Neuronal stem cell (in vitro differentiated cells): ENCODE measurements at regions not wholly inside any gene's neighbourhood (a gene's known extent, or its start where the extent isn't known, plus 50 kb on each side); places are given as distances from the start of the nearest gene placed in this dataset.

Source experiments
- DNase-seq: peaks from one replicate; pipeline ENCODE4 v3.0.0-alpha.2; 2013; ENCODE audit warnings: low spot score
- H2AFZ ChIP-seq: one replicate; pipeline ENCODE4 v1.6.1; 2013; ENCODE audit warnings: mild to moderate bottlenecking, low read length, inconsistent platforms
- H2AK5ac ChIP-seq: 2 replicates; pipeline ENCODE4 v1.6.1; 2013; ENCODE audit warnings: low read depth, mild to moderate bottlenecking, inconsistent platforms, low read length, moderate library complexity, mixed read lengths
- H2BK120ac ChIP-seq: 2 replicates; pipeline ENCODE4 v1.6.1; 2013; ENCODE audit warnings: low read depth, mild to moderate bottlenecking, inconsistent platforms, low read length, moderate library complexity, mixed read lengths
- H2BK12ac ChIP-seq: one replicate; pipeline ENCODE4 v1.6.1; 2013; ENCODE audit warnings: low read length, inconsistent platforms
- H2BK15ac ChIP-seq: 2 replicates; pipeline ENCODE4 v1.6.1; 2013; ENCODE audit warnings: mild to moderate bottlenecking, low read length, inconsistent platforms, mixed read lengths
- H2BK5ac ChIP-seq: one replicate; pipeline ENCODE4 v1.6.1; 2013; ENCODE audit warnings: inconsistent platforms, mild to moderate bottlenecking, low read length, moderate library complexity
- H3K14ac ChIP-seq: one replicate; pipeline ENCODE4 v1.6.1; 2013; ENCODE audit warnings: low read length, inconsistent platforms
- H3K18ac ChIP-seq: 2 replicates; pipeline ENCODE4 v1.6.1; 2013; ENCODE audit warnings: low read length, inconsistent platforms
- H3K23ac ChIP-seq: 2 replicates; pipeline ENCODE4 v1.6.1; 2013; ENCODE audit warnings: low read depth, mild to moderate bottlenecking, mixed read lengths, low read length, inconsistent platforms; ENCODE audit not compliant: poor library complexity
- H3K27ac ChIP-seq: replicated peaks from 3 replicates; pipeline ENCODE4 v1.5.1; 2013; ENCODE audit warnings: low read length, inconsistent platforms
- H3K27me3 ChIP-seq, 3 experiments: 2 replicates each; pipeline ENCODE4 v1.6.1; 2013; ENCODE audit warnings: low read length in 3 of 3, mild to moderate bottlenecking in 2 of 3, inconsistent platforms in 1 of 3, low read depth in 1 of 3, mixed read lengths in 1 of 3, moderate library complexity in 1 of 3; ENCODE audit not compliant: control insufficient read depth in 3 of 3, insufficient read depth in 3 of 3
- H3K36me3 ChIP-seq, 2 donors: replicated peaks in 1 of 2; 2 replicates each; pipeline ENCODE4 v1.6.1; 2013; ENCODE audit warnings: low read length in 2 of 2; ENCODE audit not compliant: control insufficient read depth in 2 of 2, insufficient read depth in 2 of 2
- H3K4ac ChIP-seq: 2 replicates; pipeline ENCODE4 v1.6.1; 2013; ENCODE audit warnings: inconsistent platforms, mild to moderate bottlenecking, low read length, moderate library complexity
- H3K4me1 ChIP-seq, 2 donors: 1 replicate in 1 of 2; 2 replicates in 1 of 2; pipeline ENCODE4 v1.6.1; 2013; ENCODE audit warnings: low read length in 2 of 2, low read depth in 1 of 2; ENCODE audit not compliant: control insufficient read depth in 2 of 2, insufficient read depth in 1 of 2
- H3K4me2 ChIP-seq: one replicate; pipeline ENCODE4 v1.6.1; 2013; ENCODE audit warnings: mild to moderate bottlenecking, low read length, inconsistent platforms; ENCODE audit not compliant: insufficient read depth, poor library complexity, severe bottlenecking
- H3K4me3 ChIP-seq, 2 donors: 2 replicates each; pipeline ENCODE4 v1.5.1; 2013; ENCODE audit warnings: low read length in 2 of 2, mild to moderate bottlenecking in 2 of 2, inconsistent platforms in 1 of 2, moderate library complexity in 1 of 2
- H3K79me1 ChIP-seq: one replicate; pipeline ENCODE4 v1.6.1; 2013; ENCODE audit warnings: low read depth, mild to moderate bottlenecking, inconsistent platforms, low read length, moderate library complexity
- H3K9ac ChIP-seq: one replicate; pipeline ENCODE4 v1.6.1; 2013; ENCODE audit warnings: mild to moderate bottlenecking, low read depth, low read length, inconsistent platforms; ENCODE audit not compliant: poor library complexity
- H3K9me3 ChIP-seq, 2 donors: replicated peaks in 1 of 2; 2 replicates each; pipeline versions ENCODE3 to v1.6.1; 2013; ENCODE audit warnings: low read length in 2 of 2, mild to moderate bottlenecking in 2 of 2, inconsistent platforms in 1 of 2, low read depth in 1 of 2, mixed read lengths in 1 of 2, moderate library complexity in 1 of 2; ENCODE audit not compliant: control insufficient read depth in 2 of 2, insufficient read depth in 1 of 2
- H4K8ac ChIP-seq: one replicate; pipeline ENCODE4 v1.6.1; 2013; ENCODE audit warnings: low read depth, mild to moderate bottlenecking, inconsistent platforms, low read length, moderate library complexity
- H4K91ac ChIP-seq: one replicate; pipeline ENCODE4 v1.6.1; 2013; ENCODE audit warnings: low read length, low read depth, mild to moderate bottlenecking, inconsistent platforms; ENCODE audit not compliant: poor library complexity
- WGBS, 2 donors: extraction: QIAGEN DNeasy Blood & Tissue Kit; methylation state at CpG; one replicate each; pipeline ENCODE4 v1.1.7; 2013; ENCODE audit warnings: missing lambda C conversion rate in 2 of 2, mixed read lengths in 1 of 2; ENCODE audit not compliant: insufficient read length in 2 of 2, insufficient replicate concordance in 1 of 2; ENCODE audit errors: extremely low coverage in 2 of 2; 5-methylcytosine and 5-hydroxymethylcytosine counted together

- Histone ChIP-seq H2BK12ac (no peak overlapping the region), H2BK5ac (no peak overlapping the region), H3K9me3 (no peaks in the 10 kb centered on the region), H3K79me1 (no peaks in the 10 kb centered on the region), H3K9ac (no peak overlapping the region), H3K23ac (no peak overlapping the region), H4K8ac (no peak overlapping the region), H3K4me2 (no peak overlapping the region), H4K91ac (no peak overlapping the region), H3K4ac (no peak overlapping the region), H2BK120ac (no peak overlapping the region), H3K36me3 (no peaks in the 10 kb centered on the region), H3K27me3 (no peaks in the 10 kb centered on the region), H3K4me3 (no peak overlapping the region), H3K14ac (no peak overlapping the region), H2AFZ (no peak overlapping the region), H2AK5ac (no peak overlapping the region), H3K18ac (no peak overlapping the region), H3K27ac (no peak overlapping the region), H3K4me1 (no peaks in the 10 kb centered on the region), H2BK15ac (no peak overlapping the region)
- DNase-seq = no peak
- 100% methylated on average over 1 of the region's 4 CpGs; no CpG with 5 or more reads in 1 of the 2 donors for WGBS, 2 donors
Observed at GRCh38 chr3:81268526-81268925, 492.9 kb downstream of the GBE1 start.

- WGBS, 2 donors = no CpG with 5 or more reads among the region's 1 CpG
- no peak overlapping the region for H2BK12ac ChIP-seq
Observed at GRCh38 chr3:81261996-81262395, 499.4 kb downstream of the GBE1 start.

GRCh38 chr3:81255463-81255862, 506.0 kb downstream of the GBE1 start:
- H3K14ac ChIP-seq = no peak overlapping the region
- no peak overlapping the region for H3K18ac ChIP-seq
- H3K36me3 ChIP-seq = no peaks in the 10 kb centered on the region
- no peak overlapping the region for H3K4me3 ChIP-seq
- no peak overlapping the region for H4K91ac ChIP-seq
- H4K8ac ChIP-seq = no peak overlapping the region
- no peaks in the 10 kb centered on the region for H3K27me3 ChIP-seq
- no peak overlapping the region for H3K27ac ChIP-seq
- no peaks in the 10 kb centered on the region for H3K9me3 ChIP-seq
- H3K79me1 ChIP-seq = no peaks in the 10 kb centered on the region
- no peak overlapping the region for H2AK5ac ChIP-seq
- H3K4me2 ChIP-seq = no peak overlapping the region
- WGBS, 2 donors = no CpG with 5 or more reads among the region's 4 CpGs
- H3K4ac ChIP-seq = no peak overlapping the region
- no peak overlapping the region for H3K9ac ChIP-seq
- H2AFZ ChIP-seq = no peak overlapping the region
- H2BK120ac ChIP-seq = no peak overlapping the region
- H2BK5ac ChIP-seq = no peak overlapping the region
- DNase-seq = no peak
- H3K4me1 ChIP-seq = no peaks in the 10 kb centered on the region
- no peak overlapping the region for H2BK12ac ChIP-seq
- H2BK15ac ChIP-seq = no peak overlapping the region
- H3K23ac ChIP-seq = no peak overlapping the region

More at GRCh38 chr3:81261996-81262395, 499.4 kb downstream of the GBE1 start:
- Histone ChIP-seq H3K36me3 (no peaks in the 10 kb centered on the region), H3K4me3 (no peak overlapping the region), H4K8ac (no peak overlapping the region), H3K27ac (no peak overlapping the region), H3K14ac (no peak overlapping the region), H3K79me1 (no peaks in the 10 kb centered on the region), H3K4ac (no peak overlapping the region), H3K27me3 (no peaks in the 10 kb centered on the region), H3K18ac (no peak overlapping the region), H3K4me2 (no peak overlapping the region), H3K9ac (no peak overlapping the region), H2AK5ac (no peak overlapping the region), H4K91ac (no peak overlapping the region), H2AFZ (no peak overlapping the region), H3K4me1 (no peaks in the 10 kb centered on the region), H2BK120ac (no peak overlapping the region), H2BK15ac (no peak overlapping the region), H2BK5ac (no peak overlapping the region), H3K23ac (no peak overlapping the region), H3K9me3 (no peaks in the 10 kb centered on the region)
- DNase-seq = no peak

GRCh38 chr3:81251096-81251495, 510.3 kb downstream of the GBE1 start:
- Histone ChIP-seq H2AFZ (no peak overlapping the region), H2BK120ac (no peak overlapping the region), H4K8ac (no peak overlapping the region), H3K4me3 (no peak overlapping the region), H3K4ac (no peak overlapping the region), H4K91ac (no peak overlapping the region), H3K36me3 (no peaks in the 10 kb centered on the region), H3K18ac (no peak overlapping the region), H3K9ac (no peak overlapping the region), H3K9me3 (no peaks in the 10 kb centered on the region), H3K4me1 (no peaks in the 10 kb centered on the region), H3K27ac (no peak overlapping the region), H3K23ac (no peak overlapping the region), H2BK5ac (no peak overlapping the region), H2BK15ac (no peak overlapping the region), H3K14ac (no peak overlapping the region), H2BK12ac (no peak overlapping the region), H3K4me2 (no peak overlapping the region), H3K27me3 (no peaks in the 10 kb centered on the region), H3K79me1 (no peaks in the 10 kb centered on the region), H2AK5ac (no peak overlapping the region)
- WGBS, 2 donors = no CpG with 5 or more reads among the region's 2 CpGs
- DNase-seq = no peak
